ENCODE measurements at regions not wholly inside any gene's neighbourhood (a gene's known extent, or its start where the extent isn't known, plus 50 kb on each side); places are given as distances from the start of the nearest gene placed in this dataset.
"Not testable (repeated sequence)": the region's sequence is repeated elsewhere in the genome, so short reads cannot be mapped to it uniquely, and the experiment has no call there.

GRCh38 chr4:81786063-81786763, 314.5 kb upstream of the RASGEF1B start:
- peak; percentile 42 for DNase-seq
- Histone ChIP-seq H3K9me3 (no peaks in the 10 kb centered on the region), H3K27me3 (no peaks in the 10 kb centered on the region), H3K4me1 (no peaks in the 10 kb centered on the region), H3K27ac (no peak overlapping the region), H3K4me3 (no peak overlapping the region), H3K9ac (ENCODE audit: low read depth in 2 of 2, low read length in 2 of 2) (no peak overlapping the region), H3K36me3 (no peaks in the 10 kb centered on the region)
- intact Hi-C loops (cut with DNase I): no loop called here
- TF ChIP-seq, protein P1, sequence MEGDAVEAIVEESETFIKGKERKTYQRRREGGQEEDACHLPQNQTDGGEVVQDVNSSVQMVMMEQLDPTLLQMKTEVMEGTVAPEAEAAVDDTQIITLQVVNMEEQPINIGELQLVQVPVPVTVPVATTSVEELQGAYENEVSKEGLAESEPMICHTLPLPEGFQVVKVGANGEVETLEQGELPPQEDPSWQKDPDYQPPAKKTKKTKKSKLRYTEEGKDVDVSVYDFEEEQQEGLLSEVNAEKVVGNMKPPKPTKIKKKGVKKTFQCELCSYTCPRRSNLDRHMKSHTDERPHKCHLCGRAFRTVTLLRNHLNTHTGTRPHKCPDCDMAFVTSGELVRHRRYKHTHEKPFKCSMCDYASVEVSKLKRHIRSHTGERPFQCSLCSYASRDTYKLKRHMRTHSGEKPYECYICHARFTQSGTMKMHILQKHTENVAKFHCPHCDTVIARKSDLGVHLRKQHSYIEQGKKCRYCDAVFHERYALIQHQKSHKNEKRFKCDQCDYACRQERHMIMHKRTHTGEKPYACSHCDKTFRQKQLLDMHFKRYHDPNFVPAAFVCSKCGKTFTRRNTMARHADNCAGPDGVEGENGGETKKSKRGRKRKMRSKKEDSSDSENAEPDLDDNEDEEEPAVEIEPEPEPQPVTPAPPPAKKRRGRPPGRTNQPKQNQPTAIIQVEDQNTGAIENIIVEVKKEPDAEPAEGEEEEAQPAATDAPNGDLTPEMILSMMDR (IDR thresholded peaks at IDR 0.05): no peak

- no peaks in the 10 kb centered on the region for H3K9me3 ChIP-seq
- intact Hi-C loops (cut with DNase I): no loop called here
- H3K9ac ChIP-seq (ENCODE audit: low read depth in 2 of 2, low read length in 2 of 2): no peak overlapping the region
- H3K27ac ChIP-seq: no peak overlapping the region
- no peaks in the 10 kb centered on the region for H3K27me3 ChIP-seq
- no peak for DNase-seq
- TF ChIP-seq, protein P1 (IDR thresholded peaks at IDR 0.05): no peak
- H3K4me1 ChIP-seq: no peaks in the 10 kb centered on the region
- no peak overlapping the region for H3K4me3 ChIP-seq
- H3K36me3 ChIP-seq: no peaks in the 10 kb centered on the region
Observed at GRCh38 chr4:81785338-81785737, 313.6 kb upstream of the RASGEF1B start.

DNA sequence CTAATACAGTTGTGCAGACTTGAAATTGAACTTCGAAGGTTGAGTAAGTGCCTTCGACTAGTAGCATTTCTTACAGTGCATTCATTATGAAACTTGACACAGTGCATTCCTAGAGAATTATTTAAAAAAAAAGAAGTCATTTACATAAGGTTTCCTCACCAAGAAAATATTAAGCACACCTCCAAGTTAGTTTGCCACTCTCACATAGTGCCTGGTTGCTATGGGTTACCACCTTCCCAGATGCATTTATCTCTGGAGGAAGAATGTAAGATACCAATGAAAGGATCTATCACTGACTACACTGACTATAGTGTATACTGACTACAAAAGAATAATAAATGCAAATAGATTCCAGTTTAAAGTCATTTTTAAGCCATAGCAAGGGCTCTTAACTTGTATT, 311.9 kb upstream of the RASGEF1B start:
- no peak overlapping the region for H3K4me3 ChIP-seq
- H3K4me1 ChIP-seq: no peaks in the 10 kb centered on the region
- TF ChIP-seq, protein P1 (IDR thresholded peaks at IDR 0.05): no peak
- H3K27ac ChIP-seq: no peak overlapping the region
- DNase-seq: no peak
- no peak overlapping the region for H3K9ac ChIP-seq (ENCODE audit: low read depth in 2 of 2, low read length in 2 of 2)
- H3K9me3 ChIP-seq: no peaks in the 10 kb centered on the region
- no peaks in the 10 kb centered on the region for H3K27me3 ChIP-seq
- no peaks in the 10 kb centered on the region for H3K36me3 ChIP-seq
- intact Hi-C loops (cut with DNase I): no loop called here

- no peaks in the 10 kb centered on the region for H3K9me3 ChIP-seq
- H3K36me3 ChIP-seq: no peaks in the 10 kb centered on the region
- H3K27me3 ChIP-seq: no peaks in the 10 kb centered on the region
- intact Hi-C loops (cut with DNase I): no loop called here
- no peak for DNase-seq
- no peaks in the 10 kb centered on the region for H3K4me1 ChIP-seq
- no peak overlapping the region for H3K27ac ChIP-seq
- TF ChIP-seq, protein P1 (IDR thresholded peaks at IDR 0.05): no peak
- H3K4me3 ChIP-seq: no peak overlapping the region
- no peak overlapping the region for H3K9ac ChIP-seq (ENCODE audit: low read depth in 2 of 2, low read length in 2 of 2)
Observed at GRCh38 chr4:81781799-81782198, 310.1 kb upstream of the RASGEF1B start.

DNA sequence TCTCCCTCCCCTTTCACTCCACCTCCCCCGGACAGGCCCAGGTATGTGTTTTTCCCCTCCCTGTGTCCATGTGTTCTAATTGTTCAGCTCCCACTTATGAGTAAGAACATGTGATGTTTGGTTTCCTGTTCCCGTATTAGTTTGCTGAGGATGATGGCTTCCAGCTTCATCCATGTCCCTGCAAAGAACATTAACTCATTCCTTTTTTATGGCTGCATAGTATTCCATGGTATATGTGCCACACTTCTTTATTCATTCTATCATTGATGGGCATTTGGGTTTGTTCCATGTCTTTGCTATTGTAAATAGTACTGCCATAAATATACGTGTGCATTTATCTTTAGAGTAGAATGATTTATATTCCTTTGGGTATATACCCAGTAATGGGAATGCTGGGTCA, 306.0 kb upstream of the RASGEF1B start:
- H3K4me3 ChIP-seq; H3K9ac ChIP-seq (ENCODE audit: low read depth in 2 of 2, low read length in 2 of 2); H3K4me1 ChIP-seq; intact Hi-C loops (cut with DNase I); H3K9me3 ChIP-seq; H3K27me3 ChIP-seq; H3K36me3 ChIP-seq; H3K27ac ChIP-seq; DNase-seq: not testable (repeated sequence)

DNA sequence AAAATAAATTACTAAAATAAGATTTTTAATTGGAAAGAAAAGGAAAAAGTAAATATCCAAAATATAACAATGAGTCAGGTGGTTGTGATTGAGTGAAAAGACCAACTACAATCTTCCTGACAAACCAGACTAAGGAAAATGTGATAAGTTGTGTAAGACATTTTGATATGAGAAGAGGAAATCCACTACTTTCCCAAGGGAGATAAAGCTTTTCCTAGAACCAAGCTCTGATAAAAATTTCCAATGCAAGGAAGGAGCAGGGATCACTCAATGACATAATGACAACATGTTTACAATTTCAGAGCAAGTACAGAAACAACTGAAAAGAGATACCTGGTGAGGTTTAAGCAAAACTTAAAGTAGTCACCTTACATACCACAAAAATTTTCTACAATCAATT, 305.1 kb upstream of the RASGEF1B start:
- DNase-seq: no peak
- no peaks in the 10 kb centered on the region for H3K4me1 ChIP-seq
- H3K36me3 ChIP-seq: no peaks in the 10 kb centered on the region
- no peak overlapping the region for H3K4me3 ChIP-seq
- intact Hi-C loops (cut with DNase I): no loop called here
- TF ChIP-seq, protein P1 (IDR thresholded peaks at IDR 0.05): no peak
- H3K27ac ChIP-seq: no peak overlapping the region
- no peak overlapping the region for H3K9ac ChIP-seq (ENCODE audit: low read depth in 2 of 2, low read length in 2 of 2)
- no peaks in the 10 kb centered on the region for H3K27me3 ChIP-seq
- H3K9me3 ChIP-seq: no peaks in the 10 kb centered on the region

Measured in colonic mucosa (tissue), 4 donors.